Caco-2 (cell line): ENCODE measurements at regions not wholly inside any gene's neighbourhood (a gene's known extent, or its start where the extent isn't known, plus 50 kb on each side); places are given as distances from the start of the nearest gene placed in this dataset.

ENCODE experiments used
- BruUV-seq: library from RNA; stranded (reverse); fragments of 400-500 nt; replicated peaks from 2 replicates; lab custom pipeline; 2021; lab: Mats Ljungman, UMichigan
- CTCF ChIA-PET: fragments of 300-600 bp; sonication (Branson Sonifier 250); formaldehyde crosslinking; loops from one replicate; lab custom pipeline; 2022; ENCODE audit warnings: antibody characterized with exemption; lab: Charles Lee
- POLR2A ChIA-PET: fragments of 300-600 bp; sonication (Branson Sonifier 250); formaldehyde crosslinking; loops from one replicate; lab custom pipeline; 2022; ENCODE audit warnings: antibody characterized with exemption; lab: Charles Lee
- DNase-seq, 2 experiments: peaks; one replicate each; pipeline versions ENCODE4 v3.0.0 to v3.0.0-alpha.2; 2020 to 2022
- H3K27me3 ChIP-seq: replicated peaks from 2 replicates; pipeline ENCODE4 v1.6.0; 2011; ENCODE audit warnings: low read length; ENCODE audit not compliant: control insufficient read depth, insufficient read depth
- H3K36me3 ChIP-seq: 2 replicates; pipeline ENCODE4 v1.5.1; 2011; ENCODE audit warnings: low read length; ENCODE audit not compliant: control insufficient read depth, insufficient read depth
- H3K4me1 ChIP-seq: fragments of 250-450 bp; sonication (Bioruptor Pico); 2 replicates; pipeline ENCODE4 v1.5.1; 2020; ENCODE audit warnings: mild to moderate bottlenecking
- H3K4me3 ChIP-seq: 2 replicates; pipeline ENCODE4 v1.5.1; 2011; ENCODE audit warnings: low read depth, mild to moderate bottlenecking, control low read depth, low read length
- H3K9me3 ChIP-seq: fragments of 250-450 bp; sonication (Bioruptor Pico); 2 replicates; pipeline ENCODE4 v1.5.1; 2020; ENCODE audit warnings: mild to moderate bottlenecking, moderate library complexity
- H3K27ac Mint-ChIP-seq: one replicate; pipeline ENCODE4 v1.8.0; 2022; ENCODE audit warnings: mixed read lengths; ENCODE audit not compliant: unreplicated experiment
- H3K27me3 Mint-ChIP-seq: one replicate; pipeline ENCODE4 v1.8.0; 2022; ENCODE audit warnings: mixed read lengths; ENCODE audit not compliant: insufficient read depth, unreplicated experiment
- H3K36me3 Mint-ChIP-seq: one replicate; pipeline ENCODE4 v1.8.0; 2022; ENCODE audit warnings: mild to moderate bottlenecking, mixed read lengths; ENCODE audit not compliant: insufficient read depth, unreplicated experiment
- H3K4me1 Mint-ChIP-seq: one replicate; pipeline ENCODE4 v1.8.0; 2022; ENCODE audit warnings: low read depth, mixed read lengths; ENCODE audit not compliant: unreplicated experiment
- H3K4me3 Mint-ChIP-seq: one replicate; pipeline ENCODE4 v1.8.0; 2022; ENCODE audit warnings: mild to moderate bottlenecking, moderate library complexity, mixed read lengths; ENCODE audit not compliant: unreplicated experiment
- H3K9me3 Mint-ChIP-seq: one replicate; pipeline ENCODE4 v1.8.0; 2022; ENCODE audit warnings: mixed read lengths; ENCODE audit not compliant: unreplicated experiment
- intact Hi-C: fragments of 100-400 bp; cut with micrococcal nuclease; formaldehyde crosslinking; loops from one replicate; pipeline ENCODE4 v1.10.0; 2022; ENCODE audit not compliant: unreplicated experiment
- TF ChIP-seq, protein P1 (sequence below), 2 experiments: fragments of 200-600 bp in 1 of 2; IDR thresholded peaks; 1 replicate in 1 of 2; 2 replicates in 1 of 2; pipeline versions ENCODE4 v1.5.1 to v1.8.0; 2011 to 2022; ENCODE audit warnings: antibody characterized with exemption in 1 of 2, control low read depth in 1 of 2, inconsistent platforms in 1 of 2, low read depth in 1 of 2, low read length in 1 of 2, mild to moderate bottlenecking in 1 of 2, moderate library complexity in 1 of 2; ENCODE audit not compliant: insufficient read depth in 1 of 2, severe bottlenecking in 1 of 2, unreplicated experiment in 1 of 2

DNA sequence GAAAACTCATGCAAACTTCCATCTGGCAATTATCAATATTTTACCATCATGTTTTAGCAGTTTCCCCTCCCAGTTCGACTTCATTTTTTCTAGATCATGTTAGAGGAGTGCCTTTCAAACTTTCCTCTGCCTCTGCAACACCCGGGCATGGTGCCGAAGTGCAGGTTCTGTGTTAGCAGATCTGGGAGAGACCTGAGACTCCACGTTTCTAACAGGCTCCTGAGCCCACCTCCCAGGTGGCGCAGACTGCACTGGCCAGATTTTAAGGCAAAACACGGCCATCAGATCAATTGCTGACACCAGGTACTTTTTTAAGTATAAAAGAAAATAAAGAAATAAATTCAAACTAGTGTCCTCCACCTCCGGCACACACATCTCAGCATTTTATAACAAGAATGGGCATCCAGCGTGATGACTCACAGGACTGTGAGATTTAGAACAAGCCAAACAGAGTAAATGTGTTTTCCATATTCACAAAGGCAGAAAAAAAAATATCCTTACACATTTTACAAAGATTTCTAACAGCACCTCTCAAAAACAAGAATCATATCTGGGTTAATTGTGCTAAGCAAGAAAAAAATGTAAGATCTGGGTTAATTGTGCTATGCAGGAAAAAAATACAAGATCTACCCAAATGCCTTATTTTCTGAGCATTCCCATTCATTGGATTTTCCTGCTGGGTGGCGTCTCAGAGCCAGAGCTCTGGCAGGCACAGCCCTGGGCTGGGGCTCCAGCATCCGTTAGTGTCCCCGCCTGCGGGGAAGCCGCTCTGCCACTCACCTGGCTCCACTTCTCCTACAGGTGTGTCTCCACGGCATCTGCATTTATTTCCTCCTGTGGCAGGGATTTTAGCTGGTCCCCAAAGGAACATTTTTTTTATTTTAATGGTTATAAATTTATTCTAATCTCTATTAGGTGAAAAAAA is 127.9 kb upstream of the SOX1 start:
- DNase-seq, result no peak
- ChIA-PET CTCF (no interaction called here), POLR2A (no interaction called here)
- Histone ChIP-seq H3K4me1 (no peaks in the 10 kb centered on the region), H3K27me3 (no peaks in the 10 kb centered on the region; the same call in 1 of the 2 replicates), H3K36me3 (no peaks in the 10 kb centered on the region), H3K4me3 (no peak overlapping the region), H3K9me3 (peaks cover under 1% of the 10 kb centered on the region; the same call in 1 of the 2 replicates)
- H3K9me3 Mint-ChIP-seq, result peaks cover 11% of the 10 kb centered on the region
- no peaks in the 10 kb centered on the region for H3K36me3 Mint-ChIP-seq
- TF ChIP-seq, protein P1, sequence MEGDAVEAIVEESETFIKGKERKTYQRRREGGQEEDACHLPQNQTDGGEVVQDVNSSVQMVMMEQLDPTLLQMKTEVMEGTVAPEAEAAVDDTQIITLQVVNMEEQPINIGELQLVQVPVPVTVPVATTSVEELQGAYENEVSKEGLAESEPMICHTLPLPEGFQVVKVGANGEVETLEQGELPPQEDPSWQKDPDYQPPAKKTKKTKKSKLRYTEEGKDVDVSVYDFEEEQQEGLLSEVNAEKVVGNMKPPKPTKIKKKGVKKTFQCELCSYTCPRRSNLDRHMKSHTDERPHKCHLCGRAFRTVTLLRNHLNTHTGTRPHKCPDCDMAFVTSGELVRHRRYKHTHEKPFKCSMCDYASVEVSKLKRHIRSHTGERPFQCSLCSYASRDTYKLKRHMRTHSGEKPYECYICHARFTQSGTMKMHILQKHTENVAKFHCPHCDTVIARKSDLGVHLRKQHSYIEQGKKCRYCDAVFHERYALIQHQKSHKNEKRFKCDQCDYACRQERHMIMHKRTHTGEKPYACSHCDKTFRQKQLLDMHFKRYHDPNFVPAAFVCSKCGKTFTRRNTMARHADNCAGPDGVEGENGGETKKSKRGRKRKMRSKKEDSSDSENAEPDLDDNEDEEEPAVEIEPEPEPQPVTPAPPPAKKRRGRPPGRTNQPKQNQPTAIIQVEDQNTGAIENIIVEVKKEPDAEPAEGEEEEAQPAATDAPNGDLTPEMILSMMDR (IDR thresholded peaks at IDR 0.05; ENCODE audit: insufficient read depth in 1 of 2, low read depth in 1 of 2, low read length in 1 of 2, severe bottlenecking in 1 of 2, unreplicated experiment in 1 of 2), result no peak
- no TSS peak for BruUV-seq
- intact Hi-C loops, result no loop called here
- peaks cover 17% of the 10 kb centered on the region for H3K27me3 Mint-ChIP-seq
- H3K4me1 Mint-ChIP-seq, result no peaks in the 10 kb centered on the region
- no peak overlapping the region for H3K4me3 Mint-ChIP-seq
- no peak overlapping the region for H3K27ac Mint-ChIP-seq

GRCh38 chr13:111939666-111940278 is 127.2 kb upstream of the SOX1 start:
- no peak overlapping the region for H3K4me3 ChIP-seq
- no peaks in the 10 kb centered on the region for H3K4me1 Mint-ChIP-seq
- no peak for DNase-seq
- H3K4me3 Mint-ChIP-seq, result no peak overlapping the region
- ChIA-PET CTCF (no interaction called here), POLR2A (no interaction called here)
- no peaks in the 10 kb centered on the region for H3K9me3 ChIP-seq
- H3K27me3 Mint-ChIP-seq, result peaks cover 17% of the 10 kb centered on the region
- no TSS peak for BruUV-seq
- H3K4me1 ChIP-seq, result no peaks in the 10 kb centered on the region
- H3K27ac Mint-ChIP-seq, result no peak overlapping the region
- intact Hi-C loops, result no loop called here
- TF ChIP-seq, protein P1 (IDR thresholded peaks at IDR 0.05; ENCODE audit: insufficient read depth in 1 of 2, low read depth in 1 of 2, low read length in 1 of 2, severe bottlenecking in 1 of 2, unreplicated experiment in 1 of 2), result no peak
- no peaks in the 10 kb centered on the region for H3K36me3 Mint-ChIP-seq
- peaks cover 6% of the 10 kb centered on the region for H3K9me3 Mint-ChIP-seq
- no peaks in the 10 kb centered on the region; the same call in 1 of the 2 replicates for H3K27me3 ChIP-seq
- no peaks in the 10 kb centered on the region for H3K36me3 ChIP-seq

- Mint-ChIP-seq H3K9me3 (peaks cover 6% of the 10 kb centered on the region), H3K27ac (no peak overlapping the region), H3K27me3 (peaks cover 17% of the 10 kb centered on the region), H3K4me1 (no peaks in the 10 kb centered on the region), H3K4me3 (no peak overlapping the region), H3K36me3 (no peaks in the 10 kb centered on the region)
- H3K4me1 ChIP-seq, result no peaks in the 10 kb centered on the region
- H3K4me3 ChIP-seq, result no peak overlapping the region
- TF ChIP-seq, protein P1 (IDR thresholded peaks at IDR 0.05; ENCODE audit: insufficient read depth in 1 of 2, low read depth in 1 of 2, low read length in 1 of 2, severe bottlenecking in 1 of 2, unreplicated experiment in 1 of 2), result no peak
- ChIA-PET POLR2A (no interaction called here), CTCF (no interaction called here)
- H3K9me3 ChIP-seq, result no peaks in the 10 kb centered on the region
- H3K27me3 ChIP-seq, result no peaks in the 10 kb centered on the region; the same call in none of the 2 replicates
- intact Hi-C loops, result no loop called here
- no peaks in the 10 kb centered on the region for H3K36me3 ChIP-seq
- no TSS peak for BruUV-seq
- DNase-seq, result no peak
Measured at GRCh38 chr13:111940892-111941291, 126.1 kb upstream of the SOX1 start.
